GM21619 (cell line): ENCODE measurements at regions not wholly inside any gene's neighbourhood (a gene's known extent, or its start where the extent isn't known, plus 50 kb on each side); places are given as distances from the start of the nearest gene placed in this dataset.

Experiments used
- ATAC-seq: cut with Tn5 transposase; IDR thresholded peaks from one replicate; pipeline ENCODE4 v1.9.1; 2021; ENCODE audit not compliant: unreplicated experiment

- no peak for ATAC-seq
Measured at GRCh38 chr7:19224951-19225350, 79.7 kb upstream of the FERD3L start.

GRCh38 chr7:19215412-19215811 is 70.2 kb upstream of the FERD3L start:
- ATAC-seq = no peak

- no peak for ATAC-seq
Measured at GRCh38 chr7:19213746-19214145, 68.5 kb upstream of the FERD3L start.

GRCh38 chr7:19210893-19211413 is 65.7 kb upstream of the FERD3L start:
- no peak for ATAC-seq

- ATAC-seq = no peak
Measured at GRCh38 chr7:19209166-19209696, 64.0 kb upstream of the FERD3L start.

GRCh38 chr7:19206721-19207120 is 61.5 kb upstream of the FERD3L start:
- ATAC-seq = no peak

GRCh38 chr7:19203686-19204085 is 58.5 kb upstream of the FERD3L start:
- ATAC-seq = no peak

GRCh38 chr7:19202599-19202998 is 57.4 kb upstream of the FERD3L start:
- no peak for ATAC-seq
